ENCODE measurements at regions not wholly inside any gene's neighbourhood (a gene's known extent, or its start where the extent isn't known, plus 50 kb on each side); places are given as distances from the start of the nearest gene placed in this dataset.

DNA sequence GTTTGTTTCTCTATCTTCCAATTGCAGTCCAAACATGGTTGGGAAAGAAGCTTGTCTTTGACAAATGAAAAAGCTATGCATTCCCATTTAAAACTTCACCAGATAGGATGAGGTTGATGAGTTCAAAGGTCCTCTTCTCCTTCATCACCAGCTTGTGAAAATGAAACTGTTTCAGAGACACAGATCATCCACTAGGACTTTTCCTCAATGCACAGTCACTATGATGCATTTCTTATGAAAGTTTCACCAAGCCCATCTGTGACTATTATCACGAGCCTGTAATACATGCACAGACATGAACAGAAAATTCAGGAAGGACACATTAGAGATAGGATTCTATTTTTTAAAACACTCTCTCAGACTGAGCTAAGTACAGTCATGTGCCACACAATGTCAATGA is 644.4 kb downstream of the PLCL1 start:
- H3K4me3 ChIP-seq, result no peak overlapping the region
- TF ChIP-seq Cebpa-rat (IDR thresholded peaks at IDR 0.05), result no peak

DNA sequence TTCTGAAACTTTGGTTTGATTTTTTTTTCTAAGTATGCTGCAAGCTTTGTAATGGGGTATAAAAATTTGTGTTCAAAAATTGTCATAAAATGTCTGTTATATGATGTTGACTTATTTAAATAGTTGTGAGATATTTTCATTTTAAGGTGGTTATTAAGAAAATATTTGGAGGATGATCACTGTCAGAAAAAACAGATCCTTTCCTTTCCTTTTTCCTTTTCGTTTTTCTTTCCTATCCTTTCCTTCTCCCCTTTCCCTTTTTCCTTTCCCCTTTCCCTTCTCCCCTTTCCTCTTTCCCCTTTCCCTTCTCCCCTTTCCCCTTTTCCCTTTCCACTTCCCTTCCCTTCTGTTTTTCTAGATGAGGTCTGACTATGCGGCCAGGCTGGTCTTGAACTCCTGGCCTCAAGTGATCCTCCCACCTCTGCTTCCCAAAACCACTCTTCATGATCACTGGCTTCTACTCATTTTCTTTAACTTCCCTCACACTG is 640.5 kb downstream of the PLCL1 start:
- Histone ChIP-seq H3K27ac (no peak overlapping the region), H3K4me1 (no peaks in the 10 kb centered on the region), H3K9me3 (replicated peaks in 1 of 11) (no peaks in the 10 kb centered on the region), H3K4me2 (no peak overlapping the region), H3K27me3 (no peaks in the 10 kb centered on the region), H3K4me3 (no peak overlapping the region), H3K9ac (no peak overlapping the region), H3K36me3 (no peaks in the 10 kb centered on the region), H4K20me1 (no peaks in the 10 kb centered on the region)
- no peak for TF ChIP-seq Cebpa-rat (IDR thresholded peaks at IDR 0.05)

More for the DNA sequence above, 644.4 kb downstream of the PLCL1 start:
- Histone ChIP-seq H3K4me2 (no peak overlapping the region), H3K9me3 (replicated peaks in 1 of 11) (no peaks in the 10 kb centered on the region), H3K27me3 (no peaks in the 10 kb centered on the region), H3K27ac (no peak overlapping the region), H3K4me1 (no peaks in the 10 kb centered on the region), H4K20me1 (no peaks in the 10 kb centered on the region), H3K36me3 (no peaks in the 10 kb centered on the region), H3K9ac (no peak overlapping the region)

DNA sequence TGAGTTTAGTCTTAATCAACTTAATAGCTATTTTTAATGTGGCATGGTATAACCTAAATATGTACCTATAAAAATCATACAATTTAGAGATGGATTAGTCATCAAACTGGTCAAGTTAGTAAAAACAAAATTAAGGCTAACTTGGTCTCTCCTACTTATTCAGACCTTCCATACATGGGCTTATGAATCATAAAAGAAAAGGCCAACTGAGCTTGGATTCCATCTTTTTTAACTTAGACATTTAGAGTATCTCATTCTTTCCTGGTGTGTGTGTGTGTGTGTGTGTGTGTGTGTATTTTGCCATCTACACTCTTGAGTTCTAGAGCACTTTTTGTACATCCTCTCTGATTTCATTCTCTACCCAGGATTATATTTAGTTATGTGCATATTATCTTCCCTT is 637.5 kb downstream of the PLCL1 start:
- TF ChIP-seq Cebpa-rat (IDR thresholded peaks at IDR 0.05), result no peak
- Histone ChIP-seq H3K9me3 (replicated peaks in 1 of 11) (no peaks in the 10 kb centered on the region), H4K20me1 (no peaks in the 10 kb centered on the region), H3K4me2 (no peak overlapping the region), H3K4me3 (no peak overlapping the region), H3K4me1 (no peaks in the 10 kb centered on the region), H3K36me3 (no peaks in the 10 kb centered on the region), H3K27ac (no peak overlapping the region), H3K27me3 (no peaks in the 10 kb centered on the region), H3K9ac (no peak overlapping the region)

DNA sequence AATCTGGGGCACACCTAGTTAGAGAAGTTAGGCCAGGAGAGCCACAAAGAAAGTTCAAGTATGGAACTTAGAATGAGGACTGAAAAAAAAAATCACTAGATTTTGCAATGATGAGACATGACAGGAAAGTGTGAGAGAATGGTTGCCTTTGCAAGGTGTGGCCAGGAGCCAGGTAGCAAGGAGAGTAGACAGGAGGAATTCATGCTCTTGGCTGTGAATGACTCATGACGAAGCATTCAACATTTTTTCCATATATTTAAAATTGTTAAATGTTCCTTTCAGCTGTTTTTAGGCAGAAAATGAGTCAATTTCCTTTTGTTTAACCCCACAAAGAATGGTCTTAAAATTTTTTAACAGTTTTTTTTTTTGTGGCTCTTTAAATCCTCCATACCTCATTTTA is 636.9 kb downstream of the PLCL1 start:
- Histone ChIP-seq H3K36me3 (no peaks in the 10 kb centered on the region), H3K9ac (no peak overlapping the region), H3K4me3 (no peak overlapping the region), H3K27me3 (no peaks in the 10 kb centered on the region), H3K27ac (no peak overlapping the region), H3K9me3 (replicated peaks in 1 of 11) (no peaks in the 10 kb centered on the region), H3K4me1 (no peaks in the 10 kb centered on the region), H3K4me2 (no peak overlapping the region), H4K20me1 (no peaks in the 10 kb centered on the region)
- no peak for TF ChIP-seq Cebpa-rat (IDR thresholded peaks at IDR 0.05)

DNA sequence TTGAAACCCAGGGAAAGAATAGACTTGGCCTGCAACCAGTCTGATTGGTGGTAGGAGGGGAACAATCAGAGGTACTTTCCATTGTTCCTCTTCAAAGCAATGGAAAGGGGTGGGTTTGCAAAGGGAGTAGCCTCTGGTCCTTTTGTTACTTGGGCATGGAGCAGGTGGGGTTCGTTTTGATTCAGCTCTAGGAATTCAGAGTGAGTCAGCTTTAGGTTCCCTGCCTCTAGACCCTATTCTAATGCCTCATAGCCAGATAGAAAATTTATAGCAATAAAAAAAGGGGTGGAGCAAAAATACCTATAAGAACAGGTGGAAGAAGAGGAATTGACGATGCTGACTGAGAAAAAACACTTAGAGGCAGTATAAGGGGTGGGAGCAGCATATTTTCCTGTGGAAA is 636.4 kb downstream of the PLCL1 start:
- Histone ChIP-seq H3K36me3 (no peaks in the 10 kb centered on the region), H3K9ac (no peak overlapping the region), H3K4me2 (no peak overlapping the region), H3K27me3 (no peaks in the 10 kb centered on the region), H3K4me1 (no peaks in the 10 kb centered on the region), H4K20me1 (no peaks in the 10 kb centered on the region), H3K4me3 (no peak overlapping the region), H3K9me3 (replicated peaks in 1 of 11) (no peaks in the 10 kb centered on the region), H3K27ac (no peak overlapping the region)
- no peak for TF ChIP-seq Cebpa-rat (IDR thresholded peaks at IDR 0.05)

DNA sequence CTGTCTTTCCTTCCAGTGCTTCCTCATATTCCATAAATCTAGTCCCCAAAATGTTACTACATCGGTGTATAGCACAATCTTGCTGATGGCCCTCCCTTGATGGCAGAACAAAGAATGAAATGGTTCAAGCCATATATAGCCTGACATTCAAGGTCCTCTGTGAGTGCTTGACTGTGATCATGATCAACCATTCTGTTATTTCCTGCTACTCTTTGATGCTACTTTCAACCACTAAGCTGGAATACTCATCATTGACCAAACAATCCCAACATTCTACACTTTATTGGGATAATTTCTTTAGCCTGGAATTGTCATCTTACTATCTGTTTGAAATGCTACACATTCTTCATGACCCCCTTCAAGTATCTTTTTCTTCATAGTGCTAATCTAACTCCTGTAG is 633.9 kb downstream of the PLCL1 start:
- no peaks in the 10 kb centered on the region for H3K36me3 ChIP-seq
- no peaks in the 10 kb centered on the region for H3K27me3 ChIP-seq
- no peak overlapping the region for H3K9ac ChIP-seq
- no peaks in the 10 kb centered on the region for H4K20me1 ChIP-seq
- no peak overlapping the region for H3K4me3 ChIP-seq
- H3K9me3 ChIP-seq (replicated peaks in 1 of 11), result no peaks in the 10 kb centered on the region
- H3K4me1 ChIP-seq, result 0 out of 20 replicates have a peak, but pooled peaks cover 0 to 2% (median 0%) of the 10 kb centered on the region in 10 experiments
- H3K27ac ChIP-seq, result no peak overlapping the region
- no peak for TF ChIP-seq Cebpa-rat (IDR thresholded peaks at IDR 0.05)
- no peak overlapping the region for H3K4me2 ChIP-seq

DNA sequence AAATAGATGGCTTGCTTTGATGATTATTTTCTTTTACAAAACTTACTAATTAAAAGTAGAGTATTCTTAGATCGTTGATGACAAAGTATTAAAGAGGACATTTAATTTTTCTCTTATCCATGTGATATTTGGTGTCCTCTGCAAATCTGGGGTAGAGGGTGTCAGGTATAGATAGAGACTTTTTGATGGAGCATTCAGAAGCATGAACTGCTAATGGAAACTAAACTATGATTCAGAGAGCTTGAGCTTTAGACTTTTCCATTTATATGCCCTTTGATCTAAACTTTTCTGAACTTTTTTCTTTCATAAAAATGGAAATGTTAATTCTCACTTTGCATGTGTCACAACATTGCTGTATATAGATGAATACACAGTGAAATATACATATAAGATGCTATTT is 619.7 kb downstream of the PLCL1 start:
- Histone ChIP-seq H3K27me3 (no peaks in the 10 kb centered on the region), H4K20me1 (no peaks in the 10 kb centered on the region), H3K36me3 (no peaks in the 10 kb centered on the region), H3K4me1 (no peaks in the 10 kb centered on the region), H3K4me2 (no peak overlapping the region), H3K9ac (no peak overlapping the region), H3K27ac (no peak overlapping the region), H3K4me3 (no peak overlapping the region), H3K9me3 (replicated peaks in 1 of 11) (no peaks in the 10 kb centered on the region)
- no peak for TF ChIP-seq Cebpa-rat (IDR thresholded peaks at IDR 0.05)

DNA sequence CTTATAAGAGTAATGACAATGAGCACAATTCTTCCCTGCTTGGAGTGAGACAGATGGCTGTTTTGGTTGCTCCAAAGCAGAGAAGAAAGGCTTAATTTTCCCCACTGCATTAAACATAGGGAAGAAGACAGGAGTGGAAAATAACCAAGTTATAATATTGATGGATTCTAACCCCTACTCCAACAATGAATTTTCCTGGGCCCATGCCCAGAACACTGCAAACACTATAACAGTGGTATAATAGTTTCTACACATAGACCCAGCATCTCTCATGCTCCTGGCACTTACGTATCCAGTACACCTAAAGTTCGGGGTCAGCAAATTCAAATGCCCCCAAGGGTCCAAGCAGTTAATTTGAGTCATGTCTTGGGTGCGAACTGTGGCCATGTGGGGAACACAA is 613.4 kb downstream of the PLCL1 start:
- Histone ChIP-seq H3K4me2 (no peak overlapping the region), H3K9me3 (replicated peaks in 1 of 11) (no peaks in the 10 kb centered on the region), H4K20me1 (no peaks in the 10 kb centered on the region), H3K4me3 (no peak overlapping the region), H3K27me3 (no peaks in the 10 kb centered on the region), H3K4me1 (no peaks in the 10 kb centered on the region), H3K36me3 (no peaks in the 10 kb centered on the region), H3K27ac (no peak overlapping the region), H3K9ac (no peak overlapping the region)
- no peak for TF ChIP-seq Cebpa-rat (IDR thresholded peaks at IDR 0.05)

DNA sequence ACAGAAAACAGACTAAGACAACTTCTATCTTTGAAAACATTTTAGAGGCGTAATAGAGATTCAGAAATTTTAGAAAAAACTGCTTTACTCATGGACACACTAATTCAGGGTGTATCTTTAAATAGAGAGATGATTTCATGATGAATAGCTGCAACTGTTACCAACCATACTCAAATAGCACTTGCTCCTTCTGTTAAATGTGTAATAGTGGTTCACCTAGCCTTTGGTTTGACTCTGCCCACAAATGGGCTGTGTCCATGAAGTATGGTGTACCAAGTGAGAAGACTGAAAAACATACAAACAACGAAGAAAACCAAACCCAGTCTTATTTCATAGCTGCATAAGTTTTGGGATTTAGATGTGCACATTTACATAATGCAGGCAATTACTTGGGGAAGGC is 610.6 kb downstream of the PLCL1 start:
- H3K27ac ChIP-seq, result no peak overlapping the region
- no peak overlapping the region for H3K9ac ChIP-seq
- no peaks in the 10 kb centered on the region for H3K27me3 ChIP-seq
- H3K4me1 ChIP-seq, result no peaks in the 10 kb centered on the region
- TF ChIP-seq Cebpa-rat (IDR thresholded peaks at IDR 0.05), result no peak
- no peaks in the 10 kb centered on the region for H4K20me1 ChIP-seq
- no peak overlapping the region for H3K4me3 ChIP-seq
- no peaks in the 10 kb centered on the region for H3K36me3 ChIP-seq
- no peak overlapping the region for H3K4me2 ChIP-seq
- H3K9me3 ChIP-seq (replicated peaks in 1 of 11), result no peaks in the 10 kb centered on the region

DNA sequence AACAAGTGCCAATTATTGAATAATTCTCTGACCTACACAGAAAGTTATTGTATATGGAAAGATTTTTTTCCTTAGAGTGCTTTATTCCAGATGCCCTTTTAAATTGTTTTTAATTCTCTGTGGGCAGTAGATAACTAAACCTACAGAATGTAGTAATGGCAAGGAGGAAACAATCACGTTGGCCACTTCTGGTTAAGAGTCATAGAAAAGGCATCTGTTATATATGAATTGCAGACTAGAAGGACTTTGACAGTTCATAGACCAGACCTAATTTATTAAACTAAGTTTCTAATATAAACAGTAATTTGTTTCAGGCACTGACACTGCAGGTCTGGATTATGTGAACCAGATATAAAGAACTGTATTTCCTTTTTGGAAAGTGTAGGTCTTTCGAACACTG is 607.5 kb downstream of the PLCL1 start:
- no peak for TF ChIP-seq Cebpa-rat (IDR thresholded peaks at IDR 0.05)
- Histone ChIP-seq H3K27ac (no peak overlapping the region), H3K9ac (no peak overlapping the region), H3K36me3 (no peaks in the 10 kb centered on the region), H3K4me3 (no peak overlapping the region), H3K4me2 (no peak overlapping the region), H3K4me1 (no peaks in the 10 kb centered on the region), H3K9me3 (replicated peaks in 1 of 11) (no peaks in the 10 kb centered on the region), H3K27me3 (no peaks in the 10 kb centered on the region), H4K20me1 (no peaks in the 10 kb centered on the region)

DNA sequence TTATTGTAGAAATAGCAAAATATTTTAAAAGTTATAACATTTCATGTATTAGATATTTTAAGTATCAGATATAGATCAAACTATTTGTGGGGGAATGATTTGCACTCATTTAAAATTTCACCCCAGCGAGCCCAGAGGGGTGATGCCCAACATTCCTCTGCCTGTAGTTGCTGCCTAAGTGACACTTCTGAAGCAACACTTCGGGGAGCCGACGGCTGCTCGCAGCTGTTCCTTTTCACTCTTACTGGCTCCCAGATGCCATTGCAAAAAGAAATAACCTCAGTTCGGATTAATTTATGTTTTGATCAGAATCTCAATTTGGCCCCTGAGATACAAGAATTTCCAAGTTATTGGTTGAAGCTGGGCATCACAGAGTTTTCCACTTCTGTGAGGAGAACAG is 603.8 kb downstream of the PLCL1 start:
- no peaks in the 10 kb centered on the region for H3K9me3 ChIP-seq (replicated peaks in 1 of 11)
- H3K4me1 ChIP-seq, result no peaks in the 10 kb centered on the region
- no peak for TF ChIP-seq Cebpa-rat (IDR thresholded peaks at IDR 0.05)
- no peaks in the 10 kb centered on the region for H4K20me1 ChIP-seq
- no peaks in the 10 kb centered on the region for H3K36me3 ChIP-seq
- H3K27ac ChIP-seq, result no peak overlapping the region
- no peak overlapping the region for H3K9ac ChIP-seq
- no peak overlapping the region for H3K4me2 ChIP-seq
- H3K27me3 ChIP-seq, result no peaks in the 10 kb centered on the region
- H3K4me3 ChIP-seq, result no peak overlapping the region

Data from BLaER1 treated with 17β-estradiol and CSF1 and Interleukin-3, amounts not matched to agents 10 nM and 100 nM (cell line).